GM12891 (cell line): ENCODE measurements at regions not wholly inside any gene's neighbourhood (a gene's known extent, or its start where the extent isn't known, plus 50 kb on each side); places are given as distances from the start of the nearest gene placed in this dataset.

Experiments used
- POLR2A ChIP-seq: IDR thresholded peaks from 2 replicates; pipeline ENCODE4 v1.6.1; 2011; ENCODE audit warnings: low read depth, low read length, control low read depth
- TAF1 ChIP-seq: IDR thresholded peaks from 2 replicates; pipeline ENCODE4 v1.6.1; 2011; ENCODE audit warnings: low read depth, low read length, control low read depth

- TF ChIP-seq TAF1: no peak
- TF ChIP-seq POLR2A: no peak
Observed at GRCh38 chr3:96039632-96040031, 774.8 kb upstream of the EPHA6 start.
